GM20000 (cell line): ENCODE measurements at regions not wholly inside any gene's neighbourhood (a gene's known extent, or its start where the extent isn't known, plus 50 kb on each side); places are given as distances from the start of the nearest gene placed in this dataset.

Experiments
- DNase-seq: peaks from one replicate; pipeline ENCODE4 v3.0.0; 2012; ENCODE audit warnings: low spot score
- TF ChIP-seq, protein P1 (sequence below): IDR thresholded peaks from 2 replicates; pipeline ENCODE4 v1.5.1; 2012; ENCODE audit warnings: mild to moderate bottlenecking, control low read depth; ENCODE audit errors: extremely low read depth, missing control alignments

DNA sequence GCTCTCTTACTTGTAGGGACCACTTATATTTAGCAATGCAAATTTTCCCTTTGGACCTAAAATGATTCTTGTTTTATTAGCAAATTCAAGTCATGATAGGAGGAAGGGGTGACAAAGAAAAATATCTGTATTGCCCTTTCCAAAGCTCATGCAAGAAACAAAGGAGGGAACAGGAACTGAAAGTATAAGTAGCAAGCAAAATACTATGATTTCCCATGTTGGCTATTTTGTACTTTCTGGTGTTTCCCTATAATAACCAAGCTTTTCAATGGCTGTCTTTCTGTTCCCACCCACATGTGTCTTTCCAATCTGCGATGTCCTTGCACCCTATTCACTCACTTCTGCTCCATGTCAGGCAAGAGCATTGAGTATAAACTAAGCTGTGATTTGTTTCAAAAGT lies 279.7 kb downstream of the RNF144A start:
- TF ChIP-seq, protein P1, sequence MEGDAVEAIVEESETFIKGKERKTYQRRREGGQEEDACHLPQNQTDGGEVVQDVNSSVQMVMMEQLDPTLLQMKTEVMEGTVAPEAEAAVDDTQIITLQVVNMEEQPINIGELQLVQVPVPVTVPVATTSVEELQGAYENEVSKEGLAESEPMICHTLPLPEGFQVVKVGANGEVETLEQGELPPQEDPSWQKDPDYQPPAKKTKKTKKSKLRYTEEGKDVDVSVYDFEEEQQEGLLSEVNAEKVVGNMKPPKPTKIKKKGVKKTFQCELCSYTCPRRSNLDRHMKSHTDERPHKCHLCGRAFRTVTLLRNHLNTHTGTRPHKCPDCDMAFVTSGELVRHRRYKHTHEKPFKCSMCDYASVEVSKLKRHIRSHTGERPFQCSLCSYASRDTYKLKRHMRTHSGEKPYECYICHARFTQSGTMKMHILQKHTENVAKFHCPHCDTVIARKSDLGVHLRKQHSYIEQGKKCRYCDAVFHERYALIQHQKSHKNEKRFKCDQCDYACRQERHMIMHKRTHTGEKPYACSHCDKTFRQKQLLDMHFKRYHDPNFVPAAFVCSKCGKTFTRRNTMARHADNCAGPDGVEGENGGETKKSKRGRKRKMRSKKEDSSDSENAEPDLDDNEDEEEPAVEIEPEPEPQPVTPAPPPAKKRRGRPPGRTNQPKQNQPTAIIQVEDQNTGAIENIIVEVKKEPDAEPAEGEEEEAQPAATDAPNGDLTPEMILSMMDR: no peak
- no peak for DNase-seq

DNA sequence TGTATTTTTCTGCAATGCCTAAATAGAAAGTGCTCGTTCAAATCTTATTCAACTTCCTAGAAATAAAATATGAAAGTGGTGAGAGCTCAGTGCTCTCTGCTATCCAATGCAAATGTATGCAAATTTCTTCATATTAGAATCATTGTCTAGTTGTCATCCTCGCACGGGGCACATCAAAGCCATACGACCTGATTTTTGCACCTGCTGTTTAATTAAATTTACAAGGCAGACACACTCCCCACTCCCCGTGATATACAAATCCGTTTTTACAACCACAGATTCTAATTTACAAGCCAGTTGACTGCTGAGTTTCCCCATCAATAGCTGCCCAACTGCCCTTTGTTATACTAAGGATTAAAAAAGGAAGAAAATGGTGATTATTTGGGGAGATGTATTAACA lies 284.6 kb downstream of the RNF144A start:
- no peak for DNase-seq
- TF ChIP-seq, protein P1: no peak

DNA sequence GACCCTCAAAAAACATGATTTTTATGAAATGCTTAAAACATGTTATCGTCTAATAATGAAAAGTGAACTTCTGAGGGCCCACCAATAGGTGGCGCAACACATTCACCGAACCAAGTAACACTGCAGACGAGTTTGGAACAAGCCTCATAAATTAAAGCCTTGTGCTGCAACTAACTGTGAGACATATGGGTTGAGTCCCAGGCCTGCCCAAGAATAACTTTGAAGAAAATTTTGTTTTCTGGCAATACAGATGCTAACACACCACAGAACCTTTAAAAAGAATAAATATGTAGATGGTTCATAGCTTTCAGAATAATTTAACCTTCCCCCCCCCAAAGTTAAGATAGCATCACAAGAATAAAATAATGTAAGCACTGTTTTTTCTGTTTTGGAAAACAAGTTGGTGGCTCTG lies 285.9 kb downstream of the RNF144A start:
- TF ChIP-seq, protein P1: peak; percentile 76
- DNase-seq: peak; percentile 42

DNA sequence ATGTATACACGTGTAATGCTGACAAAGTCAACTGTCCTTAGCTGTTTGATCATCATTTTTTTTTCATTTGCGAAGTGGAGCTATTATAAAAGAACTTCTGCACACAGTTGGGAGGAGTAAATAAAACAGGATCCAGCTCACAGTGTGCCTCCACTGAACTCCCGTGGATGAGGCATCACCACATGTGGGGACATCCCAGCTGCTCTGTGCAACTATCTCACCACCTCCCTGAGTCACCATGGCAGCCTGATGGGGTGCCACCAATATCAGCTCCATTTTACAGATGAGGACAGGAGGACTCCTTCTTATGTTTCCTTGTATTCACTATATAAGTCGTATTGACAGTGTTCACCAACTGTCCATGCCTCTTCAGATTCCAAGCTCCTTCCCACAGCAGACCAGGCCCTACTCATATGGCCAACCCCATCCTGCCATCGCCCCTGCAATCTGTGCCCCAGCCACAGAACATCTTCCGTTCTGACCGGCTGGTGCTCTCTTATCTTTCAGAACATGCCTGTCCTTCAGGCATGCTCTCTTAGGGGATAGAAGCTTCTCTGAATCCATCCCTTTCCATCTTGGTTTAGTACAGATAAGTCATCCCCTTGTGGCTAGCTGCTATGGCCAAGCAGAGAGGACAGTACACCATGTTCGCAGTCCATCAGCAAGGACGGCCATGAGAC lies 288.1 kb downstream of the RNF144A start:
- no peak for DNase-seq
- TF ChIP-seq, protein P1: no peak

DNA sequence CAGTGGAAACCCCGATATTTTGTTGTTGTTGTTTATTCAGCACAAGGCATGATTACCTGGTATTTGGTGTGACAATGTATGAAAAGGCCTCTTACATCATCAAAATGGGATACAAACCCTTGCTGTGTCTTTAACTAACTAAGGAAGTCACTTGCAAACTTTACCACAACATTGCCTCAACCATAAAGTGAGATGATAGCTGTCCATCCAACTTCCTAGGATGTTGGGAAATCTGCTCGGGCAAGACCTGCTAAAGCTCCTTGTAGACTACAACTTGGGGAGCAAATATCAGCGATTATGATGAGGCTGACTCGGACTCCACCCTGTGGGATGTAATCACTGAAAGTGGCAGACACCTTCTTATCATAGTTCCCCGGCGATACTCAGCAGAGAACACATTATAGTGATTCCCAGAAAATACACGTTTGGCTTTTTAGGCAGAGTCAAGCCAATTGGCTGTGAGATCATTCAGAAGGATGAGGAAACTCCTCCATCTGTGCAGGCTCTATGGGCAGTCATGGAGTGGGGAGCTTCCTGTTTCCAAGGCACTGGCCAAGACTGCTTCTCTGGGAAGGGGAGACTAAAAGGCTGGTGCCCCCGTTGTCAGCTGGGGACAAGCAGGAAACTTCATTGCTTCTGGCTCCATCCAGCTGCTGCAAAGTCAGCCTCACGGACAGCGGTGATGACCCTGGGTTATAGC lies 289.0 kb downstream of the RNF144A start:
- TF ChIP-seq, protein P1: no peak
- no peak for DNase-seq

DNA sequence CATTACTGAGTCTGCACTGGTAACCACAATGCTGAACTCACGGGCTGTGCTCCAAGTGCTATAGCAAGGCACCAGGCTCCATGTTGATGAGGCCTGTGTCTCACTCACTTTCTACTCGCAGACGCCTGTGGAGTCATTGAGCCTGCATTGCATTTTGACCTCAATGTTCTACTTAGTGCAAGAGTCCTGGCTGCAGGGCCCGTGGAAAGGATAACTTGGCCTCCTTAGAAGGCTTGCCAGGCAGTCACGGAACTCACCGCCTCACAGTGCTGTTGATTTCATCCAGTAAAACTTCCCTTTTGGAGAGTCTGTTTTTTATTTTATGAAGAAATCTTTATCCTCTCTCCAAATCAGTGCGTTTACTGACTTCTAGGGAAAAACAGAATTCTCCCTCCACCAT lies 290.4 kb downstream of the RNF144A start:
- TF ChIP-seq, protein P1: no peak
- no peak for DNase-seq

DNA sequence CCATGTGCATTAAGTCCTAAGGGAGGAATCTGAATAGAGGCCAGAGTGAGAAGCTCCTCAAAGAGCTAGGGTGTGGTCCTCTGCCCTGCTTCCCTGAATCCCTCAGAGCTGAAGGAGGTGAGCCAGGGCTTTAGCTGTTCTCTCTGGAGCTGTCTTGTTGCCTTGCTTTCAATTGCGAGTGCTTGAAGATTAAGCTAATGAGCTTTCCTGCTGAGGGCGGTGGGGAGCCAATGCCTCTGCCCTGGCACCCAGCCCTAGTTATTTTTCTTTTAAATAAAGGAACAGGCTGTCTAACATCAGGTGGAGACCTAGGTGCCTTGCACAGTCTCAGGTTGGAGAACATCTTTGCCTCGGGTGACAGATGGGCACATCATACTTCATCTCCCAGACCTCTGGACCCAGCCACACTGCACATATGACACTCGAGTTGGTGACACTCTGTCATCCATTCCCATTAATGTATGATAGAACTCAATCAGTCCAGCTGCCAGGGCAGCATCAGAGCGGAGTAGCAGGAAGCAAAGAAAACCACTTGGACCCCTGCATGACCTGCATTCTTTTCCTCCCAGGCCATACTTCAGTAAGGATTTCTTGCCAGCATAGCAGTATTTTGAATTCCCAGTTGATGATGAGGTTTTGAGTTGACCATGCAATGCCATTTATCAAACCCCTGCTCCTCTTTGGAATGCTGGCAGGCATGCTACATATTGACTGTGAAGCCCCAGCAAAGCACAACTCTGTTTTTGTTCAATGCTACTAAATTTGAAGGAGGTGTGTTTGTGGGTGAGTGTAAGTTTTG lies 292.7 kb downstream of the RNF144A start:
- TF ChIP-seq, protein P1: no peak
- no peak for DNase-seq
